SK-N-SH (cell line): ENCODE measurements at regions not wholly inside any gene's neighbourhood (a gene's known extent, or its start where the extent isn't known, plus 50 kb on each side); places are given as distances from the start of the nearest gene placed in this dataset.

Experiments
- CTCF ChIA-PET: fragments of 300-600, 350-600 bp; formaldehyde crosslinking; extraction: SDS; loops from one replicate; lab custom pipeline; 2021; lab: Yijun Ruan, JAX
- POLR2A ChIA-PET: fragments of 350-600 bp; sonication (Branson Sonifier 250); formaldehyde crosslinking; extraction: SDS; loops from one replicate; lab custom pipeline; 2020; ENCODE audit warnings: antibody characterized with exemption, inconsistent platforms; lab: Yijun Ruan, JAX
- DNase-seq: peaks from one replicate; pipeline ENCODE4 v3.0.0; 2012
- H2AFZ ChIP-seq: fragments of 200-600 bp; sonication (generic); 2 replicates; pipeline ENCODE4 v1.8.1; 2016; ENCODE audit warnings: antibody characterized with exemption, mild to moderate bottlenecking, low read depth
- H3F3A ChIP-seq: fragments of 200-600 bp; sonication (generic); replicated peaks from 2 replicates; pipeline ENCODE3; 2016; ENCODE audit warnings: antibody characterized with exemption, mild to moderate bottlenecking; ENCODE audit not compliant: insufficient read depth
- H3K27ac ChIP-seq, 2 experiments: fragments of 200-500 bp in 1 of 2; fragments of 200-600 bp in 1 of 2; sonication (Bioruptor generic) in 1 of 2; sonication (generic), shearing (Covaris generic) in 1 of 2; 2 replicates each; pipeline versions ENCODE4 v1.5.1 to v1.6.1; 2014 to 2016; ENCODE audit warnings: low read depth in 2 of 2, inconsistent platforms in 1 of 2, low read length in 1 of 2, mild to moderate bottlenecking in 1 of 2, mixed read lengths in 1 of 2
- H3K27me3 ChIP-seq: fragments of 200-600 bp; sonication (generic), shearing (Covaris generic); 2 replicates; pipeline ENCODE4 v1.6.1; 2016; ENCODE audit warnings: mixed run types; ENCODE audit not compliant: insufficient read depth
- H3K36me3 ChIP-seq, 2 experiments: fragments of 200-500 bp in 1 of 2; fragments of 200-600 bp in 1 of 2; sonication (Bioruptor generic) in 1 of 2; sonication (generic) in 1 of 2; replicated peaks in 1 of 2; 2 replicates each; pipeline versions ENCODE3 to v1.5.1; 2014 to 2016; ENCODE audit warnings: low read length in 1 of 2, mild to moderate bottlenecking in 1 of 2; ENCODE audit not compliant: insufficient read depth in 2 of 2, control insufficient read depth in 1 of 2
- H3K4me1 ChIP-seq, 2 experiments: fragments of 200-500 bp in 1 of 2; fragments of 200-600 bp in 1 of 2; sonication (Bioruptor generic) in 1 of 2; sonication (generic), shearing (Covaris generic) in 1 of 2; 2 replicates each; pipeline versions ENCODE4 v1.5.1 to v1.6.1; 2014 to 2016; ENCODE audit warnings: low read depth in 1 of 2, low read length in 1 of 2, mixed run types in 1 of 2; ENCODE audit not compliant: insufficient read depth in 2 of 2, control insufficient read depth in 1 of 2
- H3K4me2 ChIP-seq: fragments of 200-600 bp; sonication (generic), shearing (Covaris generic); 2 replicates; pipeline ENCODE4 v1.6.1; 2017; ENCODE audit warnings: mixed run types
- H3K4me3 ChIP-seq, 2 experiments: fragments of 200-500 bp in 1 of 2; fragments of 200-600 bp in 1 of 2; sonication (Bioruptor generic) in 1 of 2; sonication (generic), shearing (Covaris generic) in 1 of 2; 2 replicates each; pipeline versions ENCODE4 v1.5.1 to v1.8.1; 2014 to 2016; ENCODE audit warnings: low read depth in 2 of 2, inconsistent platforms in 1 of 2, low read length in 1 of 2, mild to moderate bottlenecking in 1 of 2, mixed read lengths in 1 of 2, moderate library complexity in 1 of 2
- H3K79me2 ChIP-seq: fragments of 200-600 bp; sonication (generic); 2 replicates; pipeline ENCODE4 v1.8.1; 2017; ENCODE audit warnings: mild to moderate bottlenecking; ENCODE audit not compliant: insufficient read depth
- H3K9ac ChIP-seq: fragments of 200-600 bp; sonication (generic); 2 replicates; pipeline ENCODE4 v1.6.1; 2017; ENCODE audit warnings: mixed run types
- H3K9me2 ChIP-seq: fragments of 200-600 bp; sonication (generic); 2 replicates; pipeline ENCODE4 v1.6.1; 2017; ENCODE audit warnings: mixed run types
- H3K9me3 ChIP-seq: fragments of 200-600 bp; sonication (generic); 2 replicates; pipeline ENCODE4 v1.6.1; 2017; ENCODE audit warnings: mixed run types, mild to moderate bottlenecking, moderate library complexity
- H4K20me1 ChIP-seq: fragments of 200-600 bp; sonication (generic); 2 replicates; pipeline ENCODE4 v1.6.1; 2017; ENCODE audit warnings: mild to moderate bottlenecking, mixed run types; ENCODE audit not compliant: insufficient read depth
- EP300 ChIP-seq, 2 experiments: IDR thresholded peaks; 2 replicates each; pipeline versions ENCODE4 v1.4.0 to v1.6.1; 2012; ENCODE audit warnings: borderline replicate concordance in 1 of 2, low read depth in 1 of 2, low read length in 1 of 2
- FOXJ3 ChIP-seq: sonication (generic); formaldehyde crosslinking; IDR thresholded peaks from 2 replicates; pipeline ENCODE4 v1.5.1; 2020; ENCODE audit warnings: mild to moderate bottlenecking, missing genetic modification reagents
- FOXM1 ChIP-seq: IDR thresholded peaks from 2 replicates; pipeline ENCODE4 v1.4.0; 2012; ENCODE audit warnings: low read depth, mild to moderate bottlenecking
- GABPA ChIP-seq: IDR thresholded peaks from 2 replicates; pipeline ENCODE4 v1.4.0; 2012; ENCODE audit warnings: low read depth, mild to moderate bottlenecking
- GATA2 ChIP-seq: sonication (generic); formaldehyde crosslinking; IDR thresholded peaks from 2 replicates; pipeline ENCODE4 v1.5.0; 2020; ENCODE audit warnings: mild to moderate bottlenecking, missing genetic modification reagents
- JUND ChIP-seq: IDR thresholded peaks from 2 replicates; pipeline ENCODE4 v1.4.0; 2012
- MXI1 ChIP-seq: IDR thresholded peaks from 2 replicates; pipeline ENCODE4 v1.6.1; 2012; ENCODE audit warnings: mild to moderate bottlenecking, low read depth, low read length, improper control_type of control experiment
- NRF1 ChIP-seq: IDR thresholded peaks from 2 replicates; pipeline ENCODE4 v1.6.1; 2012; ENCODE audit warnings: low read depth, mild to moderate bottlenecking, low read length
- RXRA ChIP-seq: IDR thresholded peaks from 2 replicates; pipeline ENCODE4 v1.4.0; 2012; ENCODE audit warnings: low read depth, mild to moderate bottlenecking, borderline replicate concordance
- SIN3A ChIP-seq: IDR thresholded peaks from 2 replicates; pipeline ENCODE4 v1.6.1; 2012; ENCODE audit warnings: low read depth, mild to moderate bottlenecking, low read length, moderate library complexity, borderline replicate concordance
- SMC3 ChIP-seq: IDR thresholded peaks from 2 replicates; pipeline ENCODE4 v1.6.1; 2012; ENCODE audit warnings: low read depth, low read length, improper control_type of control experiment
- TCF12 ChIP-seq: IDR thresholded peaks from 2 replicates; pipeline ENCODE4 v1.4.0; 2012
- YY1 ChIP-seq: IDR thresholded peaks from 2 replicates; pipeline ENCODE4 v1.4.0; 2012; ENCODE audit warnings: low read depth, mild to moderate bottlenecking
- WGBS: methylation state at CpG from one replicate; pipeline ENCODE4 v1.1.6; 2017; ENCODE audit warnings: low lambda C conversion rate; 5-methylcytosine and 5-hydroxymethylcytosine counted together
- TF ChIP-seq, protein P1 (sequence below): IDR thresholded peaks from 2 replicates; pipeline ENCODE4 v1.4.0; 2012; ENCODE audit warnings: low read depth, borderline replicate concordance
- TF ChIP-seq, protein P2 (sequence below): fragments of 150-350 bp; IDR thresholded peaks from 2 replicates; pipeline ENCODE4 v1.6.1; 2017; ENCODE audit warnings: antibody characterized with exemption, low read length, low read depth, borderline replicate concordance
- TF ChIP-seq, protein P3 (sequence below): IDR thresholded peaks from 2 replicates; pipeline ENCODE4 v1.4.0; 2012; ENCODE audit warnings: low read depth, borderline replicate concordance
- TF ChIP-seq, protein P4 (sequence below): IDR thresholded peaks from 2 replicates; pipeline ENCODE4 v1.6.1; 2012; ENCODE audit warnings: mild to moderate bottlenecking, low read depth, low read length, moderate library complexity

DNA sequence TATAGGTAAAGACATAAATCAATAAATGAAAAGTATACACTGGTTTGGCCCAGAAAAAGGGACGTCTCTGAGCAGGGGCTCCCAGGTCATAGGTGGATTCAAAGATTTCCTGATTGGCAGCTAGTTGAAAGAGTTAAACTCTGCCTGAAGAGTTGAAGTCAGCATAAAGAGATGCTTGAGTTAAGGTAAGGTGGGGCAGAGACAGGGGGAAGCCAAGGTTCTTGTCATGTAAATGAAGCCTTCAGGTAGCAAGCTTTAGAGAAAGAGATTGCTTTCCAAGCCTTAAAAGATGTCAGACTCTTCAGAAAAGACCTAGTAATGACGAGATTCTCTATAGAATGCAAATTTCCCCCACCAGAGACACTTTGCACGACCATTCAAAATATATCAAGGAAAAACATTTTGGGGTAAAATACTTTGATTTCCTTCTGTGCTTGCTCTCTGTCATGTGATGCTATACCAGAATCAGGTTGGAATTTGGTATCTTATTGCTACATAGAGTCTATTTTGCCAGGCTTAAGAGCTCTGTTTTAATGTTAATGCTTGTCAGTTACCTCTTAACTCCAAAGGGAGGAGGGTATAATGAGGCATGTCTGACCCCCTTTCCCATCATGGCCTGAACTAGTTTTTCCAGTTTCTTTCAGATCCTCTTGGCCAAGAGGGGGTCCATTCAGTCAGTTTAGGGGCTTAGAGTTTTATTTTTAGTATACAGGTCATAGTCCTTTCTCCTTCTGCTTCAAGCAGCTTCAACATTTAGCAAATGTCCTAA, 429.6 kb downstream of the ADRA2A start:
- H3K4me1 ChIP-seq = no peaks in the 10 kb centered on the region
- no peaks in the 10 kb centered on the region for H4K20me1 ChIP-seq
- H3K79me2 ChIP-seq = no peaks in the 10 kb centered on the region
- H3K9me2 ChIP-seq = no peaks in the 10 kb centered on the region
- DNase-seq = no peak
- ChIA-PET POLR2A (no interaction called here), CTCF (no interaction called here)
- H3K27ac ChIP-seq = no peak overlapping the region
- H3K4me2 ChIP-seq = no peak overlapping the region
- H2AFZ ChIP-seq = no peak overlapping the region
- H3K36me3 ChIP-seq = no peaks in the 10 kb centered on the region
- H3K9me3 ChIP-seq = no peaks in the 10 kb centered on the region
- H3K9ac ChIP-seq = no peak overlapping the region
- no peaks in the 10 kb centered on the region for H3K27me3 ChIP-seq
- H3K4me3 ChIP-seq = no peak overlapping the region
- TF ChIP-seq FOXM1 = no peak
- TF ChIP-seq FOXJ3 (CRISPR knock-in tag) = no peak
- no peak for TF ChIP-seq GABPA
- no peak for TF ChIP-seq NRF1
- TF ChIP-seq, protein P1, sequence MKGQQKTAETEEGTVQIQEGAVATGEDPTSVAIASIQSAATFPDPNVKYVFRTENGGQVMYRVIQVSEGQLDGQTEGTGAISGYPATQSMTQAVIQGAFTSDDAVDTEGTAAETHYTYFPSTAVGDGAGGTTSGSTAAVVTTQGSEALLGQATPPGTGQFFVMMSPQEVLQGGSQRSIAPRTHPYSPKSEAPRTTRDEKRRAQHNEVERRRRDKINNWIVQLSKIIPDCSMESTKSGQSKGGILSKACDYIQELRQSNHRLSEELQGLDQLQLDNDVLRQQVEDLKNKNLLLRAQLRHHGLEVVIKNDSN = no peak
- no peak for TF ChIP-seq SMC3
- TF ChIP-seq, protein P2, sequence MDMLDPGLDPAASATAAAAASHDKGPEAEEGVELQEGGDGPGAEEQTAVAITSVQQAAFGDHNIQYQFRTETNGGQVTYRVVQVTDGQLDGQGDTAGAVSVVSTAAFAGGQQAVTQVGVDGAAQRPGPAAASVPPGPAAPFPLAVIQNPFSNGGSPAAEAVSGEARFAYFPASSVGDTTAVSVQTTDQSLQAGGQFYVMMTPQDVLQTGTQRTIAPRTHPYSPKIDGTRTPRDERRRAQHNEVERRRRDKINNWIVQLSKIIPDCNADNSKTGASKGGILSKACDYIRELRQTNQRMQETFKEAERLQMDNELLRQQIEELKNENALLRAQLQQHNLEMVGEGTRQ = no peak
- no peak for TF ChIP-seq EP300 (IDR thresholded peaks at IDR 0.05; ENCODE audit: borderline replicate concordance in 1 of 2, low read depth in 1 of 2, low read length in 1 of 2)
- TF ChIP-seq YY1 = no peak
- TF ChIP-seq, protein P3, sequence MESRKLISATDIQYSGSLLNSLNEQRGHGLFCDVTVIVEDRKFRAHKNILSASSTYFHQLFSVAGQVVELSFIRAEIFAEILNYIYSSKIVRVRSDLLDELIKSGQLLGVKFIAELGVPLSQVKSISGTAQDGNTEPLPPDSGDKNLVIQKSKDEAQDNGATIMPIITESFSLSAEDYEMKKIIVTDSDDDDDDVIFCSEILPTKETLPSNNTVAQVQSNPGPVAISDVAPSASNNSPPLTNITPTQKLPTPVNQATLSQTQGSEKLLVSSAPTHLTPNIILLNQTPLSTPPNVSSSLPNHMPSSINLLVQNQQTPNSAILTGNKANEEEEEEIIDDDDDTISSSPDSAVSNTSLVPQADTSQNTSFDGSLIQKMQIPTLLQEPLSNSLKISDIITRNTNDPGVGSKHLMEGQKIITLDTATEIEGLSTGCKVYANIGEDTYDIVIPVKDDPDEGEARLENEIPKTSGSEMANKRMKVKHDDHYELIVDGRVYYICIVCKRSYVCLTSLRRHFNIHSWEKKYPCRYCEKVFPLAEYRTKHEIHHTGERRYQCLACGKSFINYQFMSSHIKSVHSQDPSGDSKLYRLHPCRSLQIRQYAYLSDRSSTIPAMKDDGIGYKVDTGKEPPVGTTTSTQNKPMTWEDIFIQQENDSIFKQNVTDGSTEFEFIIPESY = no peak
- no peak for TF ChIP-seq SIN3A
- H3F3A ChIP-seq = no peaks in the 10 kb centered on the region
- WGBS = 4% methylated on average over 3 of the region's 3 CpGs

DNA sequence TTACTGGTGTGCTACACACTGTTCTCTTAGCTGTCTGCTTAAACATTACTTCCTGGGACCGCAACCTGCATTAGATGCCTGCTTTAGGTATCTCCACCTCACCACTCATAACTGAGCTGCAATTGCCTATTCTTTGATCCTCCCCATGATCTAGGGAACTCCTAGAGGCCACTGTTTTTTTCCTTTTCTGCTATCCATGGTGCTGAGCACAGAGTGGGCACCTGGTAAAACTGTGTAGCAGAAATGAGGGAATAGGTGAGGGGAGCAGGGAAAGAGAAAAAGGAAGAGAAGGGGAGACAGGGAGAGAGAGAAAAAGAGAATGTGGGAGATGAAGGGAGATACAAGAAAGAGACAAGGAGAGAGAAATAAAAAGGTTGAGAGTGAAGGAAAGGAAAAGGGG, 434.9 kb downstream of the ADRA2A start:
- Histone ChIP-seq H3K4me3 (no peak overlapping the region), H3K27me3 (no peaks in the 10 kb centered on the region), H3F3A (no peaks in the 10 kb centered on the region), H3K27ac (no peak overlapping the region), H3K4me2 (no peak overlapping the region), H3K9ac (no peak overlapping the region), H3K9me2 (no peaks in the 10 kb centered on the region), H3K79me2 (no peaks in the 10 kb centered on the region), H2AFZ (no peak overlapping the region), H3K4me1 (no peaks in the 10 kb centered on the region), H4K20me1 (no peaks in the 10 kb centered on the region), H3K36me3 (no peaks in the 10 kb centered on the region), H3K9me3 (no peaks in the 10 kb centered on the region)
- no peak for TF ChIP-seq RXRA
- TF ChIP-seq, protein P4, sequence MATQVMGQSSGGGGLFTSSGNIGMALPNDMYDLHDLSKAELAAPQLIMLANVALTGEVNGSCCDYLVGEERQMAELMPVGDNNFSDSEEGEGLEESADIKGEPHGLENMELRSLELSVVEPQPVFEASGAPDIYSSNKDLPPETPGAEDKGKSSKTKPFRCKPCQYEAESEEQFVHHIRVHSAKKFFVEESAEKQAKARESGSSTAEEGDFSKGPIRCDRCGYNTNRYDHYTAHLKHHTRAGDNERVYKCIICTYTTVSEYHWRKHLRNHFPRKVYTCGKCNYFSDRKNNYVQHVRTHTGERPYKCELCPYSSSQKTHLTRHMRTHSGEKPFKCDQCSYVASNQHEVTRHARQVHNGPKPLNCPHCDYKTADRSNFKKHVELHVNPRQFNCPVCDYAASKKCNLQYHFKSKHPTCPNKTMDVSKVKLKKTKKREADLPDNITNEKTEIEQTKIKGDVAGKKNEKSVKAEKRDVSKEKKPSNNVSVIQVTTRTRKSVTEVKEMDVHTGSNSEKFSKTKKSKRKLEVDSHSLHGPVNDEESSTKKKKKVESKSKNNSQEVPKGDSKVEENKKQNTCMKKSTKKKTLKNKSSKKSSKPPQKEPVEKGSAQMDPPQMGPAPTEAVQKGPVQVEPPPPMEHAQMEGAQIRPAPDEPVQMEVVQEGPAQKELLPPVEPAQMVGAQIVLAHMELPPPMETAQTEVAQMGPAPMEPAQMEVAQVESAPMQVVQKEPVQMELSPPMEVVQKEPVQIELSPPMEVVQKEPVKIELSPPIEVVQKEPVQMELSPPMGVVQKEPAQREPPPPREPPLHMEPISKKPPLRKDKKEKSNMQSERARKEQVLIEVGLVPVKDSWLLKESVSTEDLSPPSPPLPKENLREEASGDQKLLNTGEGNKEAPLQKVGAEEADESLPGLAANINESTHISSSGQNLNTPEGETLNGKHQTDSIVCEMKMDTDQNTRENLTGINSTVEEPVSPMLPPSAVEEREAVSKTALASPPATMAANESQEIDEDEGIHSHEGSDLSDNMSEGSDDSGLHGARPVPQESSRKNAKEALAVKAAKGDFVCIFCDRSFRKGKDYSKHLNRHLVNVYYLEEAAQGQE = no peak
- no peak for TF ChIP-seq JUND
- TF ChIP-seq, protein P3 = no peak
- no peak for TF ChIP-seq MXI1
- no peak for TF ChIP-seq GATA2
- TF ChIP-seq TCF12 = no peak
- no peak for TF ChIP-seq GABPA
- WGBS = 19% methylated on average over 1 of the region's 1 CpG
- no peak for DNase-seq
- ChIA-PET CTCF (interaction anchor here (1.4 kb wide), 1 partner anchor 9 kb away, joined by 6 read pairs; no protein-coding TSS in a partner anchor), POLR2A (no interaction called here)
